ENCODE measurements at regions not wholly inside any gene's neighbourhood (a gene's known extent, or its start where the extent isn't known, plus 50 kb on each side); places are given as distances from the start of the nearest gene placed in this dataset.

- no peak for TF ChIP-seq CTCF (IDR thresholded peaks at IDR 0.05 in 2 of 3, conservative IDR thresholded peaks at IDR 0.05 in 1 of 3; ENCODE audit: control insufficient read depth in 2 of 3, extremely low read depth in 1 of 3, insufficient read depth in 1 of 3, low read depth in 3 of 3, low read length in 3 of 3)
- TF ChIP-seq SP1 (IDR thresholded peaks at IDR 0.05; ENCODE audit: low read depth, low read length) = no peak
- no peak for TF ChIP-seq RAD51 (IDR thresholded peaks at IDR 0.05)
- no peak for TF ChIP-seq YY1 (IDR thresholded peaks at IDR 0.05; ENCODE audit: low read depth, low read length)
- TF ChIP-seq PAX5 (IDR thresholded peaks at IDR 0.05; ENCODE audit: borderline replicate concordance, low read depth, low read length) = no peak
- no peak for TF ChIP-seq JUND (IDR thresholded peaks at IDR 0.05; ENCODE audit: low read depth, low read length)
- TF ChIP-seq JUNB (IDR thresholded peaks at IDR 0.05) = no peak
- TF ChIP-seq NFIC (IDR thresholded peaks at IDR 0.05; ENCODE audit: low read depth, low read length) = no peak
Measured at GRCh38 chr12:125455556-125455955, 390.3 kb downstream of the AACS start.
